Astrocyte (in vitro differentiated cells and primary cell): ENCODE measurements at regions not wholly inside any gene's neighbourhood (a gene's known extent, or its start where the extent isn't known, plus 50 kb on each side); places are given as distances from the start of the nearest gene placed in this dataset.

Experiments used
- DNase-seq: peaks from one replicate; pipeline ENCODE4 v3.0.0-alpha.2; 2010; ENCODE audit warnings: low read depth
- FAIRE-seq: peaks from 2 replicates; lab custom pipeline; 2011; peaks lifted over from hg19 to GRCh38; lab: Jason Lieb, UNC
- H2AFZ ChIP-seq: 2 replicates; pipeline ENCODE4 v1.6.0; 2012; ENCODE audit warnings: low read depth, low read length, inconsistent platforms
- H3K27ac ChIP-seq: 2 replicates; pipeline ENCODE4 v1.5.1; 2011; ENCODE audit warnings: low read depth, low read length, inconsistent platforms
- H3K27me3 ChIP-seq: 2 replicates; pipeline ENCODE4 v1.6.0; 2011; ENCODE audit warnings: low read length, inconsistent platforms; ENCODE audit not compliant: insufficient read depth
- H3K36me3 ChIP-seq: 2 replicates; pipeline ENCODE4 v1.5.1; 2011; ENCODE audit warnings: low read length, inconsistent platforms; ENCODE audit not compliant: insufficient read depth
- H3K4me1 ChIP-seq: 2 replicates; pipeline ENCODE4 v1.5.1; 2011; ENCODE audit warnings: low read length, inconsistent platforms; ENCODE audit not compliant: insufficient read depth
- H3K4me2 ChIP-seq: 2 replicates; pipeline ENCODE4 v1.6.0; 2012; ENCODE audit warnings: low read length, inconsistent platforms
- H3K4me3 ChIP-seq: 2 replicates; pipeline ENCODE4 v1.5.1; 2011; ENCODE audit warnings: low read depth, mild to moderate bottlenecking, low read length, inconsistent platforms; ENCODE audit not compliant: insufficient read depth
- H3K79me2 ChIP-seq: 2 replicates; pipeline ENCODE4 v1.6.0; 2012; ENCODE audit warnings: mild to moderate bottlenecking, low read length, inconsistent platforms; ENCODE audit not compliant: insufficient read depth
- H3K9ac ChIP-seq: 2 replicates; pipeline ENCODE4 v1.6.0; 2012; ENCODE audit warnings: mild to moderate bottlenecking, low read length, inconsistent platforms
- H3K9me3 ChIP-seq: 2 replicates; pipeline ENCODE4 v1.5.1; 2012; ENCODE audit warnings: low read depth, mild to moderate bottlenecking, low read length, inconsistent platforms; ENCODE audit not compliant: insufficient read depth
- H4K20me1 ChIP-seq: 2 replicates; pipeline ENCODE4 v1.6.0; 2012; ENCODE audit warnings: low read length, inconsistent platforms; ENCODE audit not compliant: insufficient read depth
- H3K27ac Mint-ChIP-seq: one replicate; pipeline ENCODE4 v1.8.0; 2021; ENCODE audit warnings: mild to moderate bottlenecking, mixed read lengths; ENCODE audit not compliant: unreplicated experiment
- H3K27me3 Mint-ChIP-seq: one replicate; pipeline ENCODE4 v1.8.0; 2021; ENCODE audit warnings: low read depth, mixed read lengths; ENCODE audit not compliant: unreplicated experiment
- H3K36me3 Mint-ChIP-seq: one replicate; pipeline ENCODE4 v1.8.0; 2021; ENCODE audit warnings: low read depth, mixed read lengths; ENCODE audit not compliant: unreplicated experiment
- H3K4me1 Mint-ChIP-seq: one replicate; pipeline ENCODE4 v1.8.0; 2021; ENCODE audit warnings: low read depth, mixed read lengths; ENCODE audit not compliant: unreplicated experiment
- H3K4me3 Mint-ChIP-seq: one replicate; pipeline ENCODE4 v1.8.0; 2021; ENCODE audit warnings: mild to moderate bottlenecking, moderate library complexity, mixed read lengths; ENCODE audit not compliant: unreplicated experiment
- H3K9me3 Mint-ChIP-seq: one replicate; pipeline ENCODE4 v1.8.0; 2021; ENCODE audit warnings: mild to moderate bottlenecking, mixed read lengths; ENCODE audit not compliant: unreplicated experiment
- CTCF ChIP-seq: IDR thresholded peaks from 2 replicates; pipeline ENCODE4 v1.5.1; 2011; ENCODE audit warnings: low read depth, mild to moderate bottlenecking, inconsistent platforms, low read length, moderate library complexity; ENCODE audit not compliant: insufficient read depth
- EZH2 ChIP-seq: IDR thresholded peaks from 2 replicates; pipeline ENCODE4 v1.6.1; 2012; ENCODE audit warnings: mild to moderate bottlenecking, low read length, inconsistent platforms; ENCODE audit not compliant: insufficient read depth

DNA sequence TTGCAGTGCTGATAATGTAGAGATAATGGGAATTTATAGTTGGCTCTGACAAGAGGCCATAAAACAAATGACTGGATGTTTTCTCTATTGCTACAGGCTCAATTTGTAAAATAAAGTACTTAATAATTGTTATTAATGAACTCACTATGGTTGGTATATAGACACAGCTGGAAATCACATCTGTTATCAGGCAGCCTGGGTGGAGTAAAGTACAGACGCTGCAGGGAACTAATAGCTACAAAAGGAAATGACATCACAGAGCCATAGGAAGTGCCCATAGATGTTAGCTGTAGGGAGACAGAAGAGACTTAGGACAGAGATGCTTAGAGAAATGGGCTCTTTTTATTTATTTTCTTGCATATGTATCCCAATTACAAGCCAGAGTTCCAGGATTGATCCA lies 81.0 kb upstream of the SNX19 start:
- DNase-seq (peak; percentile 12), FAIRE-seq (no peak)
- H3K4me1 Mint-ChIP-seq: peaks cover 11% of the 10 kb centered on the region
- no peaks in the 10 kb centered on the region for H3K27me3 Mint-ChIP-seq
- no peak overlapping the region for H3K27ac ChIP-seq
- no peak overlapping the region for H2AFZ ChIP-seq
- TF ChIP-seq CTCF: no peak
- TF ChIP-seq EZH2: no peak
- no peak overlapping the region for H3K4me3 ChIP-seq
- H3K36me3 Mint-ChIP-seq: no peaks in the 10 kb centered on the region
- no peaks in the 10 kb centered on the region for H3K36me3 ChIP-seq
- peaks cover 2% of the 10 kb centered on the region for H3K9me3 Mint-ChIP-seq
- no peak overlapping the region for H3K9ac ChIP-seq
- no peak overlapping the region for H3K4me3 Mint-ChIP-seq
- H4K20me1 ChIP-seq: no peaks in the 10 kb centered on the region
- H3K9me3 ChIP-seq: no peaks in the 10 kb centered on the region
- H3K4me2 ChIP-seq: no peak overlapping the region
- H3K27me3 ChIP-seq: no peaks in the 10 kb centered on the region
- H3K4me1 ChIP-seq: peaks cover 16% of the 10 kb centered on the region
- no peak overlapping the region for H3K27ac Mint-ChIP-seq
- no peaks in the 10 kb centered on the region for H3K79me2 ChIP-seq

- H2AFZ ChIP-seq: peak overlapping the region; percentile 37
- TF ChIP-seq EZH2: no peak
- no peak for TF ChIP-seq CTCF
- H3K9me3 Mint-ChIP-seq: no peaks in the 10 kb centered on the region
Measured at GRCh38 chr11:130999086-130999485, 82.8 kb upstream of the SNX19 start.

GRCh38 chr11:130999992-131000770 lies 83.9 kb upstream of the SNX19 start:
- Histone ChIP-seq H4K20me1 (no peaks in the 10 kb centered on the region), H3K27me3 (no peaks in the 10 kb centered on the region), H3K9ac (no peak overlapping the region), H3K4me1 (peaks cover 14% of the 10 kb centered on the region), H3K36me3 (no peaks in the 10 kb centered on the region), H3K27ac (peak overlapping the region; percentile 60), H3K79me2 (no peaks in the 10 kb centered on the region), H2AFZ (no peak overlapping the region), H3K9me3 (no peaks in the 10 kb centered on the region), H3K4me3 (no peak overlapping the region), H3K4me2 (peak overlapping the region; percentile 70)
- TF ChIP-seq CTCF (no peak), EZH2 (no peak)
- Mint-ChIP-seq H3K27ac (peak overlapping the region; percentile 3), H3K4me1 (peaks cover 11% of the 10 kb centered on the region), H3K36me3 (no peaks in the 10 kb centered on the region), H3K27me3 (no peaks in the 10 kb centered on the region), H3K9me3 (no peaks in the 10 kb centered on the region), H3K4me3 (no peak overlapping the region)
- DNase-seq (peak; percentile 95), FAIRE-seq (peak; percentile 96)

More at GRCh38 chr11:130999086-130999485, 82.8 kb upstream of the SNX19 start:
- FAIRE-seq (no peak), DNase-seq (peak; percentile 83)
- no peaks in the 10 kb centered on the region for H3K9me3 ChIP-seq
- Mint-ChIP-seq H3K4me3 (no peak overlapping the region), H3K27me3 (no peaks in the 10 kb centered on the region), H3K4me1 (peaks cover 11% of the 10 kb centered on the region), H3K36me3 (no peaks in the 10 kb centered on the region), H3K27ac (no peak overlapping the region)
- no peak overlapping the region for H3K4me3 ChIP-seq
- no peaks in the 10 kb centered on the region for H3K27me3 ChIP-seq
- H3K4me2 ChIP-seq: no peak overlapping the region
- no peaks in the 10 kb centered on the region for H3K79me2 ChIP-seq
- peaks cover 14% of the 10 kb centered on the region for H3K4me1 ChIP-seq
- H4K20me1 ChIP-seq: no peaks in the 10 kb centered on the region
- peak overlapping the region; percentile 60 for H3K27ac ChIP-seq
- no peaks in the 10 kb centered on the region for H3K36me3 ChIP-seq
- H3K9ac ChIP-seq: no peak overlapping the region
